A549 (cell line): ENCODE measurements at regions not wholly inside any gene's neighbourhood (a gene's known extent, or its start where the extent isn't known, plus 50 kb on each side); places are given as distances from the start of the nearest gene placed in this dataset.

Source experiments
- ATAC-seq, 2 experiments: fragments of 200-7000 bp in 1 of 2; fragments of >200 bp in 1 of 2; cut with Nextera tagmentation in 1 of 2; cut with Tn5 transposase in 1 of 2; 3 replicates each; pipeline versions ENCODE4 v1.8.0 to v1.9.1; 2018 to 2020; ENCODE audit warnings: mild to moderate bottlenecking in 1 of 2, moderate library complexity in 1 of 2
- CTCF ChIA-PET: fragments of 300-600 bp; sonication (Branson Sonifier 250); formaldehyde crosslinking; extraction: SDS; loops from one replicate; lab custom pipeline; 2021; ENCODE audit warnings: antibody characterized with exemption, inconsistent platforms; lab: Yijun Ruan, JAX
- POLR2A ChIA-PET: fragments of 350-600 bp; formaldehyde crosslinking; extraction: SDS; loops from one replicate; lab custom pipeline; 2021; ENCODE audit warnings: antibody characterized with exemption, inconsistent platforms; lab: Yijun Ruan, JAX
- DNase-seq, 2 experiments: peaks; one replicate each; pipeline versions ENCODE4 v3.0.0 to v3.0.0-alpha.2; 2011 to 2016; ENCODE audit warnings: low read depth in 1 of 2, low spot score in 1 of 2
- FAIRE-seq: peaks from 2 replicates; lab custom pipeline; 2011; peaks lifted over from hg19 to GRCh38; lab: Jason Lieb, UNC
- H3K27ac ChIP-seq, 2 experiments: fragments of >200 bp; sonication (Bioruptor Twin); formaldehyde crosslinking; 3 replicates each; pipeline ENCODE4 v1.5.1; 2016 to 2017
- H3K4me1 ChIP-seq: fragments of >200 bp; sonication (Bioruptor Twin); formaldehyde crosslinking; 3 replicates; pipeline ENCODE4 v1.6.1; 2016
- H3K4me2 ChIP-seq: fragments of >200 bp; sonication (Bioruptor Twin); formaldehyde crosslinking; 3 replicates; pipeline ENCODE4 v1.6.1; 2016
- H3K4me3 ChIP-seq: fragments of >200 bp; sonication (Bioruptor Twin); formaldehyde crosslinking; 3 replicates; pipeline ENCODE4 v1.5.1; 2016
- H3K9me3 ChIP-seq: fragments of >200 bp; sonication (Bioruptor Twin); formaldehyde crosslinking; 3 replicates; pipeline ENCODE4 v1.6.1; 2016
- BHLHE40 ChIP-seq: IDR thresholded peaks from 2 replicates; pipeline ENCODE4 v1.6.1; 2012; ENCODE audit warnings: low read depth, low read length, inconsistent platforms
- CHD2 ChIP-seq: fragments of 150-350 bp; IDR thresholded peaks from 2 replicates; pipeline ENCODE4 v1.6.1; 2014; ENCODE audit warnings: low read length; ENCODE audit not compliant: partially characterized antibody
- CHD4 ChIP-seq: fragments of 200-600 bp; sonication (generic); IDR thresholded peaks from 2 replicates; pipeline ENCODE4 v1.6.1; 2016; ENCODE audit warnings: antibody characterized with exemption, mild to moderate bottlenecking, borderline replicate concordance
- ELK1 ChIP-seq: fragments of 150-350 bp; IDR thresholded peaks from 2 replicates; pipeline ENCODE4 v1.6.1; 2014; ENCODE audit warnings: low read depth, mild to moderate bottlenecking, low read length
- EP300 ChIP-seq, 2 experiments: fragments of >200 bp; sonication (Bioruptor Twin); formaldehyde crosslinking; IDR thresholded peaks; 2 replicates in 1 of 2; 3 replicates in 1 of 2; pipeline ENCODE4 v1.6.1; 2016 to 2017
- FOSB ChIP-seq: fragments of 250-450 bp; sonication (Bioruptor Pico); IDR thresholded peaks from 2 replicates; pipeline ENCODE4 v1.5.0; 2020; ENCODE audit warnings: mild to moderate bottlenecking, moderate library complexity
- FOSL2 ChIP-seq, 2 experiments: fragments of 450-650 bp in 1 of 2; fragments of >200 bp in 1 of 2; sonication (Bioruptor Twin) in 1 of 2; formaldehyde crosslinking; IDR thresholded peaks; 2 replicates each; pipeline versions ENCODE4 v1.5.0 to v1.6.1; 2016 to 2020; ENCODE audit warnings: mild to moderate bottlenecking in 1 of 2, moderate library complexity in 1 of 2
- FOXS1 ChIP-seq: fragments of 250-450 bp; sonication (Bioruptor Pico); IDR thresholded peaks from 2 replicates; pipeline ENCODE4 v1.5.0; 2020; ENCODE audit warnings: mild to moderate bottlenecking, moderate library complexity
- GATA3 ChIP-seq: IDR thresholded peaks from 2 replicates; pipeline ENCODE4 v1.6.1; 2012; ENCODE audit warnings: borderline replicate concordance
- HES2 ChIP-seq: fragments of >200 bp; sonication (Bioruptor Twin); formaldehyde crosslinking; IDR thresholded peaks from 2 replicates; pipeline ENCODE4 v1.6.1; 2016
- HMGXB4 ChIP-seq: fragments of 250-450 bp; sonication (Bioruptor Pico); IDR thresholded peaks from 2 replicates; pipeline ENCODE4 v1.5.0; 2021; ENCODE audit warnings: mild to moderate bottlenecking, moderate library complexity, borderline replicate concordance
- JUN ChIP-seq, 2 experiments: fragments of >200 bp; sonication (Bioruptor Twin); formaldehyde crosslinking; IDR thresholded peaks; 2 replicates in 1 of 2; 3 replicates in 1 of 2; pipeline ENCODE4 v1.6.1; 2016 to 2017
- JUNB ChIP-seq: fragments of >200 bp; sonication (Bioruptor Twin); formaldehyde crosslinking; IDR thresholded peaks from 2 replicates; pipeline ENCODE4 v1.6.1; 2016
- MAFK ChIP-seq: fragments of 450-650 bp; IDR thresholded peaks from 2 replicates; pipeline ENCODE4 v1.6.1; 2014; ENCODE audit not compliant: partially characterized antibody
- NPAS2 ChIP-seq: fragments of 250-450 bp; sonication (Bioruptor Pico); IDR thresholded peaks from 2 replicates; pipeline ENCODE4 v1.8.0; 2022; ENCODE audit warnings: mild to moderate bottlenecking, moderate library complexity, borderline replicate concordance
- POLR2A ChIP-seq: IDR thresholded peaks from 2 replicates; pipeline ENCODE4 v1.6.1; 2012; ENCODE audit warnings: mild to moderate bottlenecking, low read length
- RAD21 ChIP-seq, 2 experiments: fragments of >200 bp in 1 of 2; sonication (Bioruptor Twin) in 1 of 2; formaldehyde crosslinking in 1 of 2; IDR thresholded peaks in 1 of 2; conservative IDR thresholded peaks in 1 of 2; 2 replicates in 1 of 2; 3 replicates in 1 of 2; pipeline ENCODE4 v1.6.1; 2012 to 2018; ENCODE audit warnings: inconsistent platforms in 1 of 2
- RARB ChIP-seq: fragments of 250-450 bp; sonication (Bioruptor Pico); IDR thresholded peaks from 2 replicates; pipeline ENCODE4 v1.8.0; 2021; ENCODE audit warnings: mild to moderate bottlenecking, moderate library complexity
- ZC3H11A ChIP-seq: fragments of 450-650 bp; IDR thresholded peaks from 2 replicates; pipeline ENCODE4 v1.6.1; 2014; ENCODE audit warnings: antibody characterized with exemption, mild to moderate bottlenecking
- WGBS: methylation state at CpG from one replicate; pipeline ENCODE4 v1.1.6; 2017; ENCODE audit errors: missing lambda C conversion rate; 5-methylcytosine and 5-hydroxymethylcytosine counted together
- TF ChIP-seq, protein P1 (sequence below): fragments of >200 bp; sonication (Bioruptor Twin); formaldehyde crosslinking; IDR thresholded peaks from 3 replicates; pipeline ENCODE4 v1.6.1; 2016
- TF ChIP-seq, protein P2 (sequence below): IDR thresholded peaks from 2 replicates; pipeline ENCODE4 v1.6.1; 2012

GRCh38 chr5:58156973-58157701 lies 302.7 kb downstream of the PLK2 start:
- POLR2A ChIA-PET, result no interaction called here
- H3K9me3 ChIP-seq, result peaks cover 21% of the 10 kb centered on the region
- no peak for DNase-seq
- FAIRE-seq, result no peak
- ATAC-seq, result no peak
- no peak overlapping the region for H3K4me2 ChIP-seq
- peak overlapping the region in 1 of 2 experiments; percentile 54; a peak in 3 of 6 replicates for H3K27ac ChIP-seq
- no peak for TF ChIP-seq FOXS1 (CRISPR knock-in tag)
- TF ChIP-seq FOSL2 (IDR thresholded peaks at IDR 0.05), result no peak
- TF ChIP-seq FOSL2 (CRISPR knock-in tag; IDR thresholded peaks at IDR 0.05), result no peak
- no peak for TF ChIP-seq ZC3H11A
- no peak for TF ChIP-seq JUNB
- no peak for TF ChIP-seq RARB (CRISPR knock-in tag)
- H3K4me1 ChIP-seq, result peaks cover 8% of the 10 kb centered on the region; the same call in 1 of the 3 replicates
- H3K4me3 ChIP-seq, result no peak overlapping the region
- 86% methylated on average over 8 of the region's 8 CpGs for whole genome bisulfite sequencing
- CTCF ChIA-PET, result interaction anchor here (1.1 to 1.5 kb wide), 3 partner anchors 9 to 304 kb away, joined by 3 to 4 read pairs (median 4); no protein-coding TSS in a partner anchor

- ChIA-PET CTCF (interaction anchor here (1.4 to 1.5 kb wide), 2 partner anchors 9 to 305 kb away, joined by 3 to 4 read pairs; no protein-coding TSS in a partner anchor), POLR2A (no interaction called here)
- Histone ChIP-seq H3K4me1 (peaks cover 8% of the 10 kb centered on the region; the same call in 1 of the 3 replicates), H3K4me3 (no peak overlapping the region), H3K4me2 (no peak overlapping the region), H3K27ac (peak overlapping the region in 1 of 2 experiments; percentile 54; a peak in 3 of 6 replicates), H3K9me3 (peaks cover 15% of the 10 kb centered on the region)
- WGBS, result 84% methylated on average over 6 of the region's 6 CpGs
- FAIRE-seq (no peak), ATAC-seq (peak; percentile 33 to 39; a peak in 1 of 6 replicates), DNase-seq (no peak)
- TF ChIP-seq CHD4 (no peak), HMGXB4 (CRISPR knock-in tag) (no peak), HES2 (no peak), POLR2A (no peak), JUN (IDR thresholded peaks at IDR 0.05) (no peak), CHD2 (no peak), BHLHE40 (no peak), FOSB (CRISPR knock-in tag) (no peak), EP300 (IDR thresholded peaks at IDR 0.05) (no peak)
- TF ChIP-seq, protein P1, sequence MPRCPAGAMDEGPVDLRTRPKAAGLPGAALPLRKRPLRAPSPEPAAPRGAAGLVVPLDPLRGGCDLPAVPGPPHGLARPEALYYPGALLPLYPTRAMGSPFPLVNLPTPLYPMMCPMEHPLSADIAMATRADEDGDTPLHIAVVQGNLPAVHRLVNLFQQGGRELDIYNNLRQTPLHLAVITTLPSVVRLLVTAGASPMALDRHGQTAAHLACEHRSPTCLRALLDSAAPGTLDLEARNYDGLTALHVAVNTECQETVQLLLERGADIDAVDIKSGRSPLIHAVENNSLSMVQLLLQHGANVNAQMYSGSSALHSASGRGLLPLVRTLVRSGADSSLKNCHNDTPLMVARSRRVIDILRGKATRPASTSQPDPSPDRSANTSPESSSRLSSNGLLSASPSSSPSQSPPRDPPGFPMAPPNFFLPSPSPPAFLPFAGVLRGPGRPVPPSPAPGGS, result no peak
Observed at GRCh38 chr5:58156361-58156760, 303.5 kb downstream of the PLK2 start.

GRCh38 chr5:58153255-58153654 lies 306.6 kb downstream of the PLK2 start:
- FAIRE-seq, result peak; percentile 95
- CTCF ChIA-PET, result interaction anchor here (0.6 to 1.4 kb wide), 2 partner anchors 265 to 592 kb away, joined by 3 to 6 read pairs; no protein-coding TSS in a partner anchor
- peaks cover 13% of the 10 kb centered on the region for H3K9me3 ChIP-seq
- H3K4me2 ChIP-seq, result peak overlapping the region; percentile 78
- H3K4me3 ChIP-seq, result peak overlapping the region; percentile 28
- peak overlapping the region; percentile 74 to 78 for H3K27ac ChIP-seq
- peak; percentile 80 for TF ChIP-seq FOSL2 (IDR thresholded peaks at IDR 0.05)
- peak; percentile 78 for TF ChIP-seq FOSL2 (CRISPR knock-in tag; IDR thresholded peaks at IDR 0.05)
- TF ChIP-seq GATA3, result peak; percentile 79; the same call in 1 of the 2 replicates
- no peak for TF ChIP-seq HES2
- TF ChIP-seq RAD21 (conservative IDR thresholded peaks at IDR 0.05 in 1 of 2, IDR thresholded peaks at IDR 0.05 in 1 of 2), result peak in 1 of 2 experiments; percentile 29; a peak in 2 of 5 replicates
- TF ChIP-seq MAFK, result no peak
- TF ChIP-seq JUN (IDR thresholded peaks at IDR 0.05), result 0 out of 5 replicates have a peak, but pooled peaks of 1 of the 2 experiments have one; percentile 32
- TF ChIP-seq ELK1, result no peak
- TF ChIP-seq EP300 (IDR thresholded peaks at IDR 0.05), result peak; percentile 41 to 43; a peak in 2 of 5 replicates
- peak; percentile 83 for TF ChIP-seq JUNB
- TF ChIP-seq, protein P2, sequence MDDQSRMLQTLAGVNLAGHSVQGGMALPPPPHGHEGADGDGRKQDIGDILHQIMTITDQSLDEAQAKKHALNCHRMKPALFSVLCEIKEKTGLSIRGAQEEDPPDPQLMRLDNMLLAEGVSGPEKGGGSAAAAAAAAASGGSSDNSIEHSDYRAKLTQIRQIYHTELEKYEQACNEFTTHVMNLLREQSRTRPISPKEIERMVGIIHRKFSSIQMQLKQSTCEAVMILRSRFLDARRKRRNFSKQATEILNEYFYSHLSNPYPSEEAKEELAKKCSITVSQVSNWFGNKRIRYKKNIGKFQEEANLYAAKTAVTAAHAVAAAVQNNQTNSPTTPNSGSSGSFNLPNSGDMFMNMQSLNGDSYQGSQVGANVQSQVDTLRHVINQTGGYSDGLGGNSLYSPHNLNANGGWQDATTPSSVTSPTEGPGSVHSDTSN, result 0 out of 2 replicates have a peak, but pooled peaks have one; percentile 28
- TF ChIP-seq NPAS2 (CRISPR knock-in tag), result no peak
- TF ChIP-seq, all 56 proteins: peak for 7
- POLR2A ChIA-PET, result interaction anchor here (0.6 to 0.7 kb wide), 2 partner anchors 9 to 82 kb away, joined by 3 to 4 read pairs; no protein-coding TSS in a partner anchor
- WGBS, result 5% methylated on average over 7 of the region's 7 CpGs
- ATAC-seq (peak in 1 of 2 experiments; percentile 60; a peak in 3 of 6 replicates), DNase-seq (peak in 1 of 2 experiments; percentile 72)
- H3K4me1 ChIP-seq, result peaks cover 20% of the 10 kb centered on the region
